Right cardiac atrium (tissue), 5 donors: ENCODE measurements at regions not wholly inside any gene's neighbourhood (a gene's known extent, or its start where the extent isn't known, plus 50 kb on each side); places are given as distances from the start of the nearest gene placed in this dataset.
A peak's percentile ranks its signal among the peaks of the same experiment; 100 is the strongest.
"Not testable (repeated sequence)": the region's sequence is repeated elsewhere in the genome, so short reads cannot be mapped to it uniquely, and the experiment has no call there.

Source experiments
- ATAC-seq, 2 donors: fragments of 200-7000 bp; cut with Tn5 transposase; one replicate each; pipeline versions ENCODE4 v1.8.0 to v1.9.1; 2020; ENCODE audit warnings: moderate library complexity in 2 of 2, mild to moderate bottlenecking in 1 of 2
- DNase-seq, 3 donors: peaks; one replicate each; pipeline ENCODE4 v3.0.0-alpha.2; 2020
- H3K27ac ChIP-seq: one replicate; pipeline ENCODE4 v1.5.1; 2013; ENCODE audit warnings: mild to moderate bottlenecking, low read length, control low read depth, moderate library complexity
- H3K27me3 ChIP-seq: one replicate; pipeline ENCODE4 v1.6.1; 2013; ENCODE audit not compliant: control insufficient read depth, insufficient read depth
- H3K4me1 ChIP-seq: one replicate; pipeline ENCODE4 v1.6.1; 2013; ENCODE audit warnings: low read length; ENCODE audit not compliant: control insufficient read depth, insufficient read depth
- H3K4me3 ChIP-seq: one replicate; pipeline ENCODE4 v1.5.1; 2013; ENCODE audit warnings: low read length, control low read depth
- H3K9me3 ChIP-seq: one replicate; pipeline ENCODE4 v1.6.1; 2013; ENCODE audit warnings: low read length; ENCODE audit not compliant: control insufficient read depth
- WGBS: extraction: QIAGEN DNeasy Blood & Tissue Kit; methylation state at CpG from one replicate; pipeline ENCODE4 v1.1.7; 2013; 5-methylcytosine and 5-hydroxymethylcytosine counted together
- intact Hi-C, 4 donors: fragments of 100-400 bp; cut with DNase I; formaldehyde crosslinking; loops; one replicate each; pipeline versions ENCODE4 v1.11.0 to v1.14.0; 2022 to 2023
- donor health status: healthy with polysubstance abuse.
- donor health status: DM: no; HTN: yes; CAD: no.
- donor health status: DM: no; HTN: no; CAD: no.
- donor health status: DM: no; HTN: yes; CAD: no; lungs with severe emphysema.
- donor health status: DM: yes; HTN: yes; CAD: no.

DNA sequence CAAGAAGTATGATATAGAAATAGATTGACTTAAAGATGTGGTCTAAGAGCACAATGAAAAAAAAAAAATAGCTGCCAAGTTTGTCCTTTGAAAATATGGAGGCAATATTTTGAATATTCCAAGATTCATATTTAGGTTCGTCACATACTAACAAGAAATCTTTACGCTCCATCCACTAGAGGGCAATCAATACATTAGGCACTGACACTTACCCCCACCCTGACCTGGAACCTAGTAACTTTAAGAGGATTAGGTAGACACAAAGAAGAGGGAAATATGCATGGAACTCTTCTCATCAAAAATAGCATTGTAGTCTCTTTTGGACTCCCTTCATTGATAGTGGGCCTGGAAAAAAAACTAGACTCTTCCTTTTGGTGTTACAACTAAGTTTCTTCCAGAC lies 1108.1 kb downstream of the PCDH19 start:
- Histone ChIP-seq H3K4me3 (no peak overlapping the region), H3K4me1 (no peaks in the 10 kb centered on the region), H3K27me3 (no peaks in the 10 kb centered on the region), H3K9me3 (no peaks in the 10 kb centered on the region), H3K27ac (no peak overlapping the region)
- no peak for ATAC-seq
- WGBS: 23% methylated on average over 2 of the region's 2 CpGs
- intact Hi-C loops: no loop called here
- DNase-seq: no peak

DNA sequence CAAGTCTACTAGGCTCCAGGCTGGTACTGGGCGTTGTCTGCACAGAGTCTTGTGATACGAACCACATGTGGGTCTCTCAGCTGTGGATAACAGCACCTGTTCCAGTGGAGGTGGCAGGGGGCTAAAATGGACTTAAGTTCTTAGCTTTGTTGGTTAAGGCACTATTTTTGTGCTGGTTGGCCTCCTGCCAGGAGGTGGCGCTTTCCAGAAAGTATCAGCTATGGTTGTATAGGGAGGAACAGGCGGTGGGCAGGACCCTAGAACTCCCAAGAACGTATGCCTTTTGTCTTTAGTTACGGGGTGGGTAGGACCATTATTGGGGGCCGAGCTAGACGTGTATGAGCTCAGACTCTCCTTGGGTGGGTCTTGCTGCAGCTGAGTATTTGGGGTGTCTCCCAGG lies 1138.4 kb downstream of the PCDH19 start:
- DNase-seq (peak in 1 of 3 donors; percentile 5), ATAC-seq (no peak)
- intact Hi-C loops: no loop called here
- WGBS: 88% methylated on average over 8 of the region's 8 CpGs
- Histone ChIP-seq H3K4me3 (no peak overlapping the region), H3K4me1 (no peaks in the 10 kb centered on the region), H3K9me3 (no peaks in the 10 kb centered on the region), H3K27me3 (no peaks in the 10 kb centered on the region), H3K27ac (no peak overlapping the region)

DNA sequence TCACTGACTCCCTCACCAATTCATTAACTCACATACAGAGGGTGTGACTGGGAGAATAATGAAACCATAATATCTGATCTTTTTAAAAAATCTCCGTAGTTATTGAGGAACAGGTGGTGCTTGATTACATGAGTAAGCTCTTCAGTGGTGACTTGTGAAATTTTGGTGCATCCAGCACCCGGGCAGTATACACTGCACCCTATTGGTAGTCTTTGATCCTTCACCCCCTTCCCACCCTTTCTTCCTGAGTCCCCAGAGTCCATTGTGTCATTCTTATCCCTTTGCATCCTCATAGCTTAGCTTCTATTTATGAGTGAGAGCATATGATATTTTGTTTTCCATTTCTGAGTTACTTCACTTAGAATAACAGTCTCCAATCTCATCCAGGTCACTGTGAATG lies 1143.8 kb downstream of the PCDH19 start:
- Histone ChIP-seq H3K4me3 (no peak overlapping the region), H3K4me1 (no peaks in the 10 kb centered on the region), H3K27ac (no peak overlapping the region), H3K9me3 (no peaks in the 10 kb centered on the region), H3K27me3 (no peaks in the 10 kb centered on the region)
- intact Hi-C loops: no loop called here
- WGBS: 83% methylated on average over 2 of the region's 2 CpGs
- ATAC-seq (no peak), DNase-seq (no peak)

DNA sequence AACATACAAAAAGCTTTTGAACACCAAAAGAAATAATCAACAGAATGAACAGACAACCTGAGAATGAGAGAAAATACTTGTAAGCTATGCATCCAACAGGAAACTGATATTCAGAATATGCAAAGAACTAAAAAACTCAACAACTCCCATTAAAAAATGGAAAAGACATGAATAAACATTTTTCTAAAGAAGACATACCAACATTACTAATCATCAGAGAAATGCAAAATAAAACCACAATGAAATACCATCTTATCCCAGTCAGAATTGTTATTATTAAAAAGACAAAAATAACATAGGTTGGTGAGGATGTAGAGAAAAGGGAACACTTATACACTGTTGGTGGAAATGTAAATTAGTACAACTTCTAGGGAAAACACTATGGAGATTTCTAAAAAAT lies 1161.9 kb downstream of the PCDH19 start:
- no peak for DNase-seq
- Histone ChIP-seq H3K27me3 (no peaks in the 10 kb centered on the region), H3K4me1 (no peaks in the 10 kb centered on the region), H3K4me3 (no peak overlapping the region), H3K9me3 (no peaks in the 10 kb centered on the region), H3K27ac (no peak overlapping the region)
- intact Hi-C loops: no loop called here
- ATAC-seq: no peak

DNA sequence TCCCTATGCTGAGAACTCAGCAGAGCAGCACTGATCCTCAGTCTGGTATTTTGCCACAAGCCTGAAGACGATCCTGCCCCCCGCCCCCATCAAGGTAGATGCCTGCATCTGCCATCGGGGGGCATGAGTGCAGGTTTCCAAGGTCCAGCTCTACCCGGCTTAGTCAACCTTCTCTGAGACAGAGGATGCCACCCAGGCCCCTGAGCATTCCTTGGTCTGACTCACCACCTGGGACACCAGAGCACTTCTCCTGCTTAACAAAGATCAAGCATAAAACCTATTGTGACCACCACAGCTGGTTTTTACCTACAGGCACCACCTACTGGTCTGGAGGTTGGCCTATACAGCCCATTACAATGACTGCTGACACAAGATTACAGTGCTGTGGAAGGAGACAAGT lies 1168.1 kb downstream of the PCDH19 start:
- Histone ChIP-seq H3K27ac (no peak overlapping the region), H3K4me3 (no peak overlapping the region), H3K9me3 (no peaks in the 10 kb centered on the region), H3K4me1 (no peaks in the 10 kb centered on the region), H3K27me3 (no peaks in the 10 kb centered on the region)
- intact Hi-C loops: no loop called here
- ATAC-seq: no peak
- 82% methylated on average over 4 of the region's 4 CpGs for WGBS
- DNase-seq: no peak

DNA sequence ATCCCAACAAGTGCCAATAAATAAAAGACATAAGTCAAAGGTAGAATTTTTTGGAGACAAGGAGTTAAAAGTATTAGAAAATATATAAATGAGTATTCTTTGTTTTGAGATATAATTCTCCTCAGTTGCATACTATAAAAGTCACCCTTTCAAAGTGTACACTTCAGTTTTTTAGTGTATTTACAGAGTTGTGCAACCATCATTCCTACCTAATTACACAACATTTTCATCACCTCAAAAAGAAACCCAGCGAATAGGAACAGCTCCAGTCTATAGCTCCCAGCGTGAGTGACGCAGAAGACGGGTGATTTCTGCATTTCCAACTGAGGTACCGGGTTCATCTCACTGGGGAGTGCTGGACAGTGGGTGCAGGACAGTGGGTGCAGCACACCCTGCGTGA lies 1175.7 kb downstream of the PCDH19 start:
- intact Hi-C loops, H3K27me3 ChIP-seq, H3K4me1 ChIP-seq, H3K9me3 ChIP-seq, H3K27ac ChIP-seq, ATAC-seq, DNase-seq, H3K4me3 ChIP-seq: not testable (repeated sequence)
- WGBS: 84% methylated on average over 6 of the region's 6 CpGs

DNA sequence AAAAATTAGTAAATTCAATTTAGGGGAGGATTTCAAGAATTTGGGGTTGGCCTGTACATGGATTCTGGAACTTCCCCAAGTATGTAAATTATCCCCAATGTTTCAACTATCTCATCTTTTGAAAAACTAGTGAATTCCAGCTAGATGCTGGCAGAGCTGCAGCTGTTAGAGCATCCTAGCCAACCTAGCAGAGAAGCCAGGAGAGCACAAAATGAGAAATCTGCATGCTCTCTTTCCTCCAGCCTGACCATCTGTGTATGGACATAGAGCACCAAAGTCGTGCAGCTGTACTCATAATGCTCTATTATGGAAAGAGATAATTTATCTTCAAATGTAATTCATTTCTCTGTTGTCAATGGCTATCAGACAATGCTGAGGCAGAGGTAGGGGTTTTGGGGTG lies 1217.7 kb downstream of the PCDH19 start:
- no peaks in the 10 kb centered on the region for H3K27me3 ChIP-seq
- ATAC-seq: no peak
- WGBS: 28% methylated on average over 1 of the region's 1 CpG
- intact Hi-C loops: no loop called here
- H3K4me1 ChIP-seq: no peaks in the 10 kb centered on the region
- no peak for DNase-seq
- H3K4me3 ChIP-seq: no peak overlapping the region
- H3K9me3 ChIP-seq: no peaks in the 10 kb centered on the region
- H3K27ac ChIP-seq: no peak overlapping the region

DNA sequence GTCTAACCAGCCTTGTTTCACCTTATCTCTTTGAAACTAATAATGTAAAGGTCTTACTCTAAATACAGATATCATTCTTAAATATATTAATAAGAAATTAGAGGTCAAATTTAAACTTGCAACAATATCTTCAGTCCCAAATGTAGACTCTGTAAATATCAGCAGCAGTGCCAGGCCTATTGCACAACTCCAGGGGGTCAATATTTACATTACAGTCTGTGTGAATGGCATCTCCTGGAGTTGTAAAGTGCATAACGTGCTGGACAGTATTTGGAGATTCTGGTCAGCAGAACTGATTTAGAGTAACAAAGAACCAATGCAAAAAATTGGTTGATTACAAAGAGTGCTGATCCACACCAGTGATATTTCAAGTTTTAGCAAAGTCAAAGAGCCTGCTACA lies 1225.9 kb downstream of the PCDH19 start:
- H3K4me3 ChIP-seq: no peak overlapping the region
- intact Hi-C loops: no loop called here
- H3K27me3 ChIP-seq: no peaks in the 10 kb centered on the region
- no peak overlapping the region for H3K27ac ChIP-seq
- no peaks in the 10 kb centered on the region for H3K9me3 ChIP-seq
- 58% methylated on average over 1 of the region's 1 CpG for WGBS
- DNase-seq (no peak), ATAC-seq (no peak)
- H3K4me1 ChIP-seq: no peaks in the 10 kb centered on the region

DNA sequence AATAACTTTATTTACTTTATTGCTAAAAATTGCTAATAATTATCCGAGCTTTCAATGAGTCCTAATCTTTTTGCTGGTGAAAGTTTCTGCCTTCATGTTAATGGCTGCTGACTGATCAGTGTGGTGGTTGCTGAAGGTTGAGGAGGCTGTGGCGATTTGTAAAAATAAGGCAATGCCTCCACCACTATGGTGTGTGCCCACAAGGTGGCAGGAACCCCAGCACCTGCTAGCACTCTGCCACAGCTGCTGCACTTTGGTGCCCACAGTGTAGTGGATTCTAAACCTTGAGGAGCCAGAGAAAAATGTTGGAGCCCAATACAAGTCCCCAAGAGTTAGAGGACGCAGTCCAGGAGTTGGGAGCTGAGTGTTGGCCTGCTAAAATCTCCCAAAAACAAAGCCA lies 1237.1 kb downstream of the PCDH19 start:
- Histone ChIP-seq H3K4me3 (no peak overlapping the region), H3K9me3 (no peaks in the 10 kb centered on the region), H3K27ac (no peak overlapping the region), H3K4me1 (no peaks in the 10 kb centered on the region), H3K27me3 (no peaks in the 10 kb centered on the region)
- 75% methylated on average over 3 of the region's 3 CpGs for WGBS
- ATAC-seq (no peak), DNase-seq (no peak)
- intact Hi-C loops: no loop called here

DNA sequence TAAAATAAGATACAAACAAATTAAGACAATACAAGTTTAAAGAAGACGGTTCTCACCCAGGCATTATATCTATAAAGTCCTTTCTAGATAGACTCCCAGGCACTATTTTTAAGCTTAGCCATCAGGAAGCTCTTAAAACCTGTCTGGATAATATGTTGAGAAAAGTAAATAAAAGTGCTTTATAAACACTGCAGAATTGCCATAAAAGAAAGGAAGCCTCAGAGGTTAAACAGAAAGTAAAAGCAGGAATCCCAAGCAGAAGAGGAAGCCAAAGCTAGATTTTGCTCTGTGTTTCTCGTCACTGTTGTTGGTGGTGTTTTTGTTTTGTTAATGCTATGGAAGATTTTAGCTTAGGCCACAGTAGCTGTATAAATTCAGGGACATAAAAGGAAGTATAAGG lies 1267.3 kb downstream of the PCDH19 start:
- DNase-seq (no peak), ATAC-seq (no peak)
- WGBS: 59% methylated on average over 2 of the region's 2 CpGs
- no peak overlapping the region for H3K27ac ChIP-seq
- no peak overlapping the region for H3K4me3 ChIP-seq
- no peaks in the 10 kb centered on the region for H3K9me3 ChIP-seq
- no peaks in the 10 kb centered on the region for H3K4me1 ChIP-seq
- no peaks in the 10 kb centered on the region for H3K27me3 ChIP-seq
- intact Hi-C loops: no loop called here

DNA sequence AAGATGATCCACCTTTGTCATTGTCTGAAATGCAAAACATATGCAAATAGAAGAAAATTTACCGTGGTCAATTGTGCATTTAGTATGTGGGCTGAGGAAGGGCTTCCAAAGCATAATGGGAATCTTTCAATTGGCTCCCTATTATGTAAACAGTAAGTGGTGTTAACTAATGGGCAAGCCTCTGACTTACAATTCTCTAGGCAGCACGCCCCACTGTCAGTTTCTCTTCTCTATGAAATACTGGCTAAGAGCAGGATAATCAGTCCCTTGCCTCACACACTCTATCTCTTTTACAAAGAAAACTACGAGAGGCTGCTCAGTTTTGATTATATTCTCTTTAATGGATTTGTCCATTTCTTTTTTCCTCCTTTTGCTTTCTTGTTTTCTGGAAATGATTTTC lies 1272.6 kb downstream of the PCDH19 start:
- Histone ChIP-seq H3K4me1 (no peaks in the 10 kb centered on the region), H3K9me3 (no peaks in the 10 kb centered on the region), H3K27me3 (no peaks in the 10 kb centered on the region), H3K4me3 (no peak overlapping the region), H3K27ac (no peak overlapping the region)
- no peak for DNase-seq
- ATAC-seq: no peak
- WGBS: 50% methylated on average over 3 of the region's 3 CpGs
- intact Hi-C loops: no loop called here

DNA sequence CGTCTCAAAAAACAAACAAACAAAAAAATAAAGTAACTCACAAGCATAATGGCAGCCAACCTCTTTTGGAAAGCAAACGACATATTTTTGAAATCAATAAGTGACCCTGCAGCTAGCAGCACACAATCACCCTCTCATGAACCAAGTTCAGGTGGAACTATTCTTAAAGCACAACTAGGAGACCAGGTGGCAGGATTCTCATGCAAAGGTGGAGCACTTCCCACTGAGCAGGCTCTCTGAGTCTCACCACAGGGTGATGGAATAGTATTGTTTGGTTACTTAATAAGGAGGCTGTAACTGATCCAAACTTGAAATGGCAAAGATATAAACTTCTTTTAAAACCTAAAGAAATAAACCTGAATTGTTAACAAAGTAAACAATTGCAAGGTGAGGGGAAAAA lies 1293.1 kb downstream of the PCDH19 start:
- Histone ChIP-seq H3K9me3 (no peaks in the 10 kb centered on the region), H3K4me1 (no peaks in the 10 kb centered on the region), H3K4me3 (no peak overlapping the region), H3K27me3 (no peaks in the 10 kb centered on the region), H3K27ac (no peak overlapping the region)
- DNase-seq (no peak), ATAC-seq (no peak)
- intact Hi-C loops: no loop called here
- WGBS: 64% methylated on average over 2 of the region's 2 CpGs
